ENCODE measurements at regions not wholly inside any gene's neighbourhood (a gene's known extent, or its start where the extent isn't known, plus 50 kb on each side); places are given as distances from the start of the nearest gene placed in this dataset.
A peak's percentile ranks its signal among the peaks of the same experiment; 100 is the strongest.

DNA sequence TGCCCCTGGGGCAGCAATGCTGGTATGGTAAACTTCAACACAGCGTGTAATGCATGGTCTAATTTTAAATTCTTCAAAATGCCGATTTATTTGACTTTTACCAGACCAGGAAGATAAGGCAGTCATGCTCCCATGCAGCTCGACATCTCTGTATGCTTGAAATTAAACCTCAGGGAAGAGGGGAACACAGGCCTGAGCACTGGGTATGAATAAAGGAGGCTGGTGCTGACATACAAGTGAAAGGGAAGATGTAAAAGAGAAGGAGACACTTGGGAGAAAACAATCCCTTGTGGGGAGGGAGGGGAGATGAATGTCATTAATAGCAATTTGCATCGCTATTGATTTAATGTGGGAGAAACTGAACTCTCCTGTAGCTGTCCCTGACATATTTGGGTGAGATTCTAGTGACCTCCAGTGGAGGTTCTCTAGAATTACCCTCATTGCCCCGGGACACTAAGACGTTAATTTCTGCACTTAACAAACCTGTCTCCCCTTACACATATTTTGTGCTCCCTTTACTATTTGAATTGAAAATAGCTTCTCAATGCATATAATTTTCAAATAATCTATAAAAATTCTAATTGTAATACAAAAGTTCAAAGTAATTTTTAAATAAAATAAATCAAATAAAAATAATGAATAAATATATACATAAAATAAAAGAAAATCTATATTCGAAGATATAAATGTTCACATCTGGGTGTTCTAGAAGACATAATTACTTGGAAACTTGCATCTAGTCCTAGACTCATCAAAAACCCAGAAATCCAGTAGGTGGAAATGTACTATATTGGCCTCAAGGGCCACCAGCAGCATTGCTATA, 283.1 kb downstream of the LMX1A start:
- DNase-seq = peak; percentile 74

DNA sequence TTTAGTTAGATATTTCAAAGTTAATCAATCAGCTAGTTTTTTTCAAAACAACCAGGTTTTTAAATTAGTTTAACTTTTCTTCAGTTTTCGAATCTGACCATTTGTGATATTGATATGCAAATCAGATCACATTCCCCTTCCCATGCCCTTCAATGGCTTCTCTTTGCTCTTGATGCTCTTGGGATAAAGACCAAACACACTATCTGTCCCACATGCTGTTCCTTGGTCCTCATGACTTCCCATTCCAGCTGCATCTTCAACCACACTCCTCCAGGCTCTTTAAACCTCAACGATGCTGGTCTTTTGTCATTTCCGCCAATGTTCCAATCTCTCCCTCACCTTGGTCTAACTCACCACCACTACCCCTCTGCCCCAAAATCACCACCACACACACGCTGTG, 285.8 kb downstream of the LMX1A start:
- DNase-seq = no peak

DNA sequence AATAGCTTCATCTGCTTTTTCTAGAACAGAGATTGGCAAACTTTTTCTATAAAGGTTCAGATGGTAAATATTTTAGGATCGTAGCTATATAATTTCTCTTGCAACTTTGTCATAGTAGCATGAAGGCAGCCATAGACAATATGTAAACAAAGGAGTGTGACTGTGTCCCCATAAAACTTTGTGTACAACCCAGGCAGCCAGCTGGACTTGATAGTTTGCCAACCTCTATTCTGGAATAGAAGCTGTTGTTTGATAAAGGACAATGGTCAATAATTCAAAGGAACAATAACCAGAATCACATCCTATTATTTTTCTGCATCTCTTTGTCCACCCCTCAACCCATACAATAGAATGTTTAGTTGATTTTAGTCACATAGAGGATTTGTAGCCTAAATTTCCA, 286.7 kb downstream of the LMX1A start:
- DNase-seq = no peak

DNA sequence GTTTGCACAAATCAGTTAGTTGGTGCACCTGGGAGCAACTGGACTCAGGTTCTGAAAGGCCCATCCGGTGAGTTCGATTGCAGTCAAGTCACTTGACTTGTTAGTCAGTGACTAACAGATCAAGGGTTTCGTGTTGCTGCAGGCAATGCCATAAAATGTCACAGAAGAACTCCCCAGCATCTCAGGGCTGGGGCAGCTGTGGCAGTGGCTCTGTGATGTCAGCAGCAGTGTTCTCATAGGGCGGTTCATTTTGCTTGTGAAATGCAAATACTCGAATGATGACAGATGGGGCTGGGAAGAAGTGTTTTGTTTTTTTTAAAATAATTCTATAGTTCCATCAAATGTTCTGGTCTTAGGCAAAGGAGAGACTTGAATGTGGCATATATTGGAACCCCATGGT, 287.8 kb downstream of the LMX1A start:
- DNase-seq = no peak

DNA sequence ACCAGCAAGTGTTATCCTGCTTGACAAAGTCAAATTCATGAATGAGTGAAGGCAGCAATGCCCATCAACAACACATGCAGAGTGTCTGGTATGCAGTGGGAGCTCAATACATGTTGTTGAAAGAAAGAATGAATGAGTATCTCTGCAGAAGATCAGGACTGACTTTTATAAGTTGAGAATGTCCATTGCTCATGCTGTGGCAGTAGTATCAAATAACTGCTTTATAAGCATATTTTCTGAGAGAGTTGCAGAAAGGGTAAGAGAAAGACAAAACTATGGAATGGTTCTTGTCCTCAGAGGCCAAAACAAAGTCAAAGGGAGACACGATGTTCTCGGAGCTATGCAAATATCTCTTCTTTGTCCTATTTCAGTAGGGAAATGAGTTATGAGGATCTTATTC, 288.7 kb downstream of the LMX1A start:
- DNase-seq = no peak

DNA sequence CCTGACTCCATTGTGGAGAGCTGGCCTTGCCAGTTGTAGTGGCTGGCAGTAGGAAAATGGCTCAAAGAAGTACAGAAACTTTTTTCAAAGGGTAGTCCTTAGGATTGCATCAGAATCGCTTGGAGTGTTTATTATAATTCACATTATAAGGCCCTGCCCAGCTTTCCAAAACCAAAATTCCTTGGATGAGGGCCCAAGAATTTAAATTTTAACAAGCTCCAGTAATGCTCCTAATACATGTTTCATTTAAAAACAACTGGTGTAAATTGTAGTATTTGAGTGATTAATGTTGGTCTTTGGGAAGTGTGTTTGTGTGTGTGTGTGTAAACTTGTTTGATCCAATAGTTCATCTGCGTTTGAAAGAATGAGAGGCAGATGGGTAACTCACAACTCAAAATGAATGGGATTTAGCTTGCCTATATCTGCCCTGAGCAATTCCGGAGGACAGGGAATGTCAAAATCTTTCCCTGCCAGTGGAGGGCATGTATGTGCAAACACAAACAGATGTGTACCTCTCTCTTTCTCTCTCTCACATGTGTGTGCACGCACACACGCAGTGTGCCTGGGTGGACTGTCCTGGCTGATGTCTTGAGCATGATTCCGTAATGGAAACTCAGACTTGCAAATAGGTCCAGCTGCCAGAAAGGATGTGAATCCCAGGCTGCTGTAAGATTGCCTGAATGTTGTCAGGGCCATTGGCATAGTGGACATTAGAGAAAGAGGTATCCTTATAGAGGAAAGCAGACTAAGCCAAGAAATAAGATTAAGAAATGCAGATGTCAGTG, 293.1 kb downstream of the LMX1A start:
- no peak for DNase-seq

DNA sequence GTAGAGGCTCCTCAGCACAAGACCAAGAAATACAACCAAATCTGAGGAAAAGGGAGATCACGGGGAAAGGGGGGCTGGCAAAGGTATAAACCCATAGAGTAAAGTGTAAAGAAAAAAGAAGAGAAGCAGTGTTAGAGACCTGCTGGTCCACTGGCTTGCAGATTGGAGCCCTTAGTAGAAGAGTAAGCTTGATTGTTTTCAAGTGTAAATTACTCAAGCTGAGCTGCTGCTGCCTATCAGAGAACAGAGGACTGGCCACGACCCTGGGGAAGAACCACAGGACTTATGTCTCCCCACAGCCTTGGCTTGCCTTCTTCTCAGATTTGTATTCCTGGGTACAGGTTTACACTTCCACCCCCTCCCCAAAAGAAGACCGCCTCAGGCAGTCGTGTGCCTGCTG, 294.2 kb downstream of the LMX1A start:
- no peak for DNase-seq

DNA sequence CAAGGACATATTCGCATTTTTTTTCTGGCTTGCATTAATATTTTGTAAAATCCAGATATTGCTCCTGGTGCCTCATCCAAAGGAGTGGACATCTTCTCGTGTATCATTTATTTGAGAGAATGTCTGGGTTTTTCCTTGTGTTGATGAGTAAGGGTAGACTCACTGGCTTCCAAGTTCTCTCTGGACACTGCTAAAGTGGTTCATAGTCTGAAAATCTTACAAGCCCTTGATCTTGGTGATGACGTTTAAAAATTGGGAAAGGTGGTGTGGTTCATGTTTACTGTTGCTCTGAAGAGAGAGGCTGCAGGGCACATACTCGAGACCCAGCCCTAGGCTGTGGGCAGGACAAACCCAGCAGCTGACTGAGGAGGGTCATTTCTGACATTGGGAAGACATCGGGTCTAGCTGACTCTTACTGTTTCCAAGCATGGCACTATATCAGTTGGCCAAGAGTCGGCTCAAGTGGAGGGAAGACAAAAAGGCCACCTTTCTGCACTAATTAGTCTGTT, 296.2 kb downstream of the LMX1A start:
- no peak for DNase-seq

DNA sequence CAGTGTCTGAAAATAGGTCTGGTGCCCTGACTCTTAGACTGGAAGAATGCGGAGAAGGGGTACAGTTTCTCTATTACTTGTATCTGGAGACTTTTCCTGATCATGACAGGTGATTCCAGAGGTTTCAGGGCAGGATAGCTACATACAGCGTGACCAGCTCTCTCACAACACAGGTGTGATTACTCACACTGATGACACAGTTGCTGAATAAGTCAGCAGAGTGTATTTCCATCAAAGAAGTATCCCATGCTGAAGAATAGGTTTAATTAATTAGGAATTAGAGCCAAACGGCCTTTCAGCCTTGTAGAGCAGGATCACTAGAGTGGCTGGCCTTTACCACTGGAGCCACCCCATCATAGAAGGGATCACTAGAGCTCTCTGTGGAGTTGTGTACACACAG, 298.6 kb downstream of the LMX1A start:
- no peak for DNase-seq

DNA sequence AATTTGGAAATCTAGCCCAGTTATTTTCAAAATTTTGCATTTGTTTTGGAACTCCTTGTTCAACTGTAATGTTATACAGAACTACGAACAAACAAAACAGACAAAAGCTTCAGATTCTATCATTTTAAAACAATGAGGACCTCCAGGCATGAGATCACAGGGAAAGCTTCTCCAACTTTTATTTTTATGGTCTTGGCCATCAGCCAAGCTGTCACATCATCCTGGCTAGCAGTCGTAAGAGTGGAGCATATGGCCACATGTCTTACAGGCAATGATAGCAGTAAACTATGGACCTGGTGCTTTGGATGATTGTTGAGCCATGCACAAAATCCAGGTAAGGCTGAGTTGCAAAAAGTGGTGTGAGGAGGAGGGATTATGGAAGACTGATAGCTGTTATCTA, 299.6 kb downstream of the LMX1A start:
- peak; percentile 4 for DNase-seq

DNA sequence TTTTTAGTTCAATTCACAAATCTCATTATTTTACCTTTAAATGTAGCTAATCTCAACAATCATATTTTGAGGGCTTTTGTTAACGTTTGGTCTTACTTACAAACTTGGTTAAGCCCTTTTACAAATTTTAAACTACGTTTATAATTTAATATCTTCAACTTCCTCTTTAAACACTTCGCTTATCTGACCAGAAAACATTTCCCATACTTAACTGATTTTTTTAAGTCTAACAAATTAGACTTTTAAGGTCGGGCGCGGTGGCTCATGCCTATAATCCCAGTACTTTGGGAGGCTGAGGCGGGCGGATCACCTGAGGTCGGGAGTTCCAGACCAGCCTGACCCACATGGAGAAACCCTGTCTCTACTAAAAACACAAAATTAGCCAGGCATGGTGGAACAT, 300.9 kb downstream of the LMX1A start:
- peak; percentile 37 for DNase-seq

DNA sequence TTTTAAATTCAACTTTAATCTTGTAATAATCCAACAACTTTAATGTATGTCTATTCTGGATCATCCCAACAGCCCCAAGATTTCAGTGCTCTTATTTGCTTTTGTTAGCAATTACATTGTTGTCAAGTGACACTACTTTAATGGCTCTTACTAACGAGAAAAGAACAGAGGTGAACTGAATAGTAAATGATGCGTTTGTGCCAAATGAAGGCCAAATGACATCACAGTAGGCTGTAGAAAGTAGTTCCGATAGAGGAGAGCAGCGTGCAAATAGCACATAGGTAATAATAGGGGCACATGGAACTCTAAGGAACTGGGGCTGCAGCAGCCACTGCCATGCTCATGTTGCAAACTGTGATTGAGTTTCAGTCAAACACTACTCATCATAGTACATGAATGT, 301.9 kb downstream of the LMX1A start:
- no peak for DNase-seq

DNA sequence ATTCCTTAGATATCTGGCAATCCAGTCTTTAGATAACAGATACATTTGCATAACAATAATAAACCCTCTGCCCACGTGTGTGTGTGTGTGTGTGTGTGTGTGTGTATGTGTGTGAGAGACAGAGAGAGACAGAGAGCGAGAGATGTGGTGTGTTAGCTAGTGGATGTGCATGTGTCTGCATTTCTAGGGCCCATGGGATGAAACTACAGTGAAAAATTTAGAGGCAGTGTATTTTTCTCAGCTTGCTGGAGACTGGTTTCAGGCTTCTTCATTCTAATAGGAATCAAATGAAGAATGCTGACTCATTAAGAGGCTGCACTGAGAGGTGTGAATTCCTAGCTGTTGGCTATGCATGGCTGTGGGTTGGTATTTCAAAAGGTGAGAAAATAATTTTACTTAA, 303.2 kb downstream of the LMX1A start:
- DNase-seq = no peak

DNA sequence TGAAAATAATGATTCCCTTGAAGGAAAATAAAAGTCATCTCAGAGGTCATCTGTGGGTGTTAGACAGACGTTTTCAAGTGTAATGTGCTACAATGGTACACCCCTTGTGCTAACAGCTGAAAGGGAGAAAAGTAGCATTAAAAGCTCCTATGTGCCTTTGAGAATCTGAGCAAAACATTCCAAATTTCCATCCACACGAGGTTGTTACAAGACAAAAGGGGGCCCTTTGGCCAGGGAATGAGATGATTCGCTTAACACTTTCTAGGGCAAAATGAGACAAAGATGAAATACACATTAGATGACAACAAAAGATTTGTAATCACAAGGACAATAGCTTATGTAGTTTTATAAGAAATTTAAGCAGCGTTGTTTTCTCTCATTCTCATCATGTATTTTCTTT, 303.6 kb downstream of the LMX1A start:
- DNase-seq = no peak

DNA sequence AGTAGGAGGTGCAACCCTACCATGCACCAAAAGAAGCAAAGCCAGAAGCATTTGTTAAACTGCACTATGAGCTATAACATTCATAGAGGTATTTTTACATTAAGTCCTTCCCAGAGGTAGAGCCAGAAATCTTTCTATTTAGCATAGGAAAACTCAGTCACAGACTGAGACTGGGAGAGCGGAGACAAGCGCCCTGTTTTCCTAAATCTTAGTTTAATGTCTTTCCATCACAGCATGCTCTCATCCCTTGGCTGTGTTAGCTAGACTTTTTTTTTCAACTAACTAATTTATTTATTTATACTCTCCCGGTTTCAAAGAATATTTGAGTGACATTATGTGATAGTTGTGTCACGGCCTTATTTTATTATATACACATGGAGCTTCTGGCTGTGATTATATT, 304.1 kb downstream of the LMX1A start:
- no peak for DNase-seq

DNA sequence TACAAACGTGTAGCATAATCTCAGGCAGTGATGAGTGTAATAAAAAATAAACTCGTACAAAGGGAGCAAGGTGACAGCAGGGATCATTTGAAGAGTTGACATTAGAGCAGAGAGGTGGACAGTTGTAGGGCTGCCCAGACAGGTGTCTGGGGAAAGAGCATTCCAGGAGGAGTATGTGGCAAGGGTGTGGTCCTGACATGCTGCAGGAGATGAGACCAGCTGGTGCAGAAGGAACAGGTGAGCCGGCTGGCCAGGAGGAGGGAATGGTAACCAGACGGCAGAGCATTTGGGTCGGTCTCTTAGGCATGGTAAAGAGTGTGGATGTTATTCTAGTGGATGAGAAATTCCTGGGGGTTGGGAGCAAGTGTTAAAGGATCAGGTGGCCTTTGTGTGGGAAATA, 306.3 kb downstream of the LMX1A start:
- DNase-seq = no peak

DNA sequence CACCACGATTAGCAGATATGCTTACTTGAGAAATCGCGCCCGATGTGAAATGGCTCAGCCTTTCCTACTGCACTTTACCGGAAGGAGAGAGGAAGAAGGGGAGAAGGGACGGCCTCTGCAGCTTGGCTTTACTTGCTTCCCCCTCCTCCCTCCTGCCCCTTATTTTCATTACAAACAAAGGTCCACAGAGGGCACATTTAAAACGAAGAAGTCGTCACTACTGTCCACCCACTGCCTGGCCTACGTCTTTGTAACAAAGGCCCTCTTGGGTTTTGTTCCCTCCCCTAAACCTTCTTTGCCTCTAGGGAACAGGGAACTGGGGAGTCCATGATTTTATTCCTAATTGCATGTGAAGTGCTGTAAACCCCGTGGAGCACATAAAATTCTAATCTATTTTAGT, 308.5 kb downstream of the LMX1A start:
- DNase-seq = peak; percentile 10

DNA sequence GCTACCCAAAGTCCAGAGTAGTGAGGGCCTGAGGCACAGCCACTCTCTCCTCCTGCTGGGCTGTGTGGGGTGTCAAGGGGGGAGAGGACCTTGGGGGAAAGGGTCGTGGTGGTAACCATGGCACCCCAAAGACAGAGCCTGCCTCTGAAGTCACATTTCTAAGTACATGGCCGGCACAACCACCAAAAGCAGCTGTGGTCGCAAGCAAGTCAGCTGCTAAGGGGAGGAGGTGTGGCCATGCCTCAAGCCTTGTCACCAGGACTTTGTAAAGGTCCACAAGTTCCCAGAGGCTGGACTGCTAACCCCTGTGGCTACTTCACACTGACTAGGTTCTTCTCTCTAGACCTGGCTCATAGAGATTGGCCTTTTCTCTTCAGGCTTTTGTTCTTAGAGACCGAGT, 310.6 kb downstream of the LMX1A start:
- DNase-seq = no peak

DNA sequence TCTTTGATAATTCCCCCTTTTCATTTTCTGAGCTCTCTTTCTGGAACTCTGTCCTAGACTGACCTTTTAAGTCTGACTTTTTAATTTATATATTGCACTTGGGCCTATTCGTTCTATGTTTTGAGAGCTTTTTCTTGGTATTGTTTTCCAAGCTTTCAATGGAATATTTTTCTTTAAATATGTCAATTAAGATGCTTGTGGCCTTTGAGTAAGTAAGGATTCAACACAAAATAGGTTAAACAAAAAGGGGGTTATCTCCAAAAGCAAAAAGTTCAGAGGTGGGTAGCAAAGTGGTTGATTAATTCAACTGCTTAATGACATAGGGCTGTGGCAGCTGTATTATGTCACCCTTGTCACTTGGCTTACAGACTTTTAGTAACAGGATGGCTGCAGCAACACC, 315.9 kb downstream of the LMX1A start:
- DNase-seq = no peak

DNA sequence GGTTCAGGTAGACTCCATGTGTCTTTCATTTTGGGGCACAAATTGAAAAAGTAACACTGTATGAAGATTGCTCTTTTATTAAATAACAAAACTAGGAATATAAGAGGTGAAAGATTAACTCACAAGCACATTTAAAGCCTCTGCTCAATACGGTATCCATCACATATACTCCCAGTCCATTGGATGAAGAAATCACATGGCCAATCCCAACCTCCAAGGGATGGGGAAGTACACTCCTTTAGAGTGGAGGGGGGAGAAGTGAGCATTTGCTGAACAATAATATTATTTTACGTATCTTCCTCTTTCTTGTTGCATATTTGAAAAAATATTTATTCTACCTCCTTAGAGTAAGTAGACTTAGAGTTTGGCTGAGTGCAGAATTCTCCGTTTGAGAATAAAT, 316.5 kb downstream of the LMX1A start:
- DNase-seq = no peak

DNA sequence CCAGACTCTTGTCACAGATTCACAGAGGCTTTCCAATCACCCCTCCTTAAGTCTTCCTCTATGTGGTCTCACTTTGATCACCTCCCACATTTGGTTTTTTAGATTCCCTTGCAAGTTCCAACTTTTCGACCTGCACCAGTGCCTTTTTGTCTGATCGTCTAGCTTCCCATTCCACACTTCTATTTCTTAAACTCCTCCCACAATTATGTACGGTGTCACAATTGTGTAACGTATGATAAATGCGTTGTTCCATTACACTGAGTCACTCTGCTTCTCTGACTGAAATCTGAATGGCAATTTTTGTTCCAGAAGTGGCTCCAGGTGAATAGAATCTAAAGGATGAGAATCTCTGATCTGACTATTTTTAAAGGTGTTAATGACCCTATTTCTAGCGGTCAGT, 320.1 kb downstream of the LMX1A start:
- DNase-seq = no peak

DNA sequence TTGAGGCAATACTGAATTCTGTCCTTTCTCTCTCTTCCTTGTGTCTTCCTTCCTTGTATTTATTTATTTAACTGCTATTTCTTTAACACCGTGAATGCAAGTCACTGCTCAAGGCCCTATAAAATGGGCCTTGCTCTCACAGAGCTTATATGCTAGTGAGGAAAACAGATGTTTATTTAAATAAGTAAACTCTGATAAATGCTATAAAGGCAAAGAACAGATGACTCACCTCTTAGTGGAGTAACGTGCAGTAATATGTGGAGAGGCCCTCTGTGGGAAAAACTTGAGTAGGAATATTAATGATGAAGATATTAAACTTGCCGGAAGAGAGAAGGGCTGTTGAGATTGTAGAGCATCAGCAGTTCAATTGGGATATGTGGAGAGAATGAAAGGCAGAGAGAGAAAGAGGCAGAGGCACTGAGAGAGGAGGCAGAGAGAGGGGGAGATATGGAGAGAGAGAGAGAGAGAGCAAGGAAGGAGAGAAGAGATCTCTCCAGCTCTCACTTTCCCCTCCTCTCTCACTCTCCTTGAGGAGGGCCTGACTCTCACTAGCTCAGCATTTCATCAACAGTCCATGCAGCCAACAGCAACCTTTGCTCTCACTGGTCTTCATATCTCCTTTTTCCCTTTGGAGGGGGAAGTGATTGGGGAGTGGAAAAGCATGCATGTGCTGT, 322.2 kb downstream of the LMX1A start:
- no peak for DNase-seq

DNA sequence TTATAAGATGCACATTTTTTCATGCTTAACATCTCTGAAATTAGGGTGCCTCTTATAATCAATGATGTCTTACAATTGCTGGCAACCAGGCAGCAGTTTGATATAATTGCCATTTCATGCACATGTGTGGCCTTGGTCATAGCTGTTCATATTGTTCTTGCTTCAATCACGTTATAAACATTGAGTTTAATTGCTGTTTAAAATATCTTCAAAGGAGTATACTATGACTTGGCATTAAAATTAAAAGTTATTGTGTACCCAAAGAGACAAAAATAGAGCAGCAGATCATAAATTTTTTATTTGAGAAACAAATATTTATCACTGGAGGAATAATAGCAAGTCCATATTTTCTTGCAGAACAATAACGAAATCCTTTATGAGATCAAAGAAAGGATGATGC, 325.5 kb downstream of the LMX1A start:
- DNase-seq = no peak

DNA sequence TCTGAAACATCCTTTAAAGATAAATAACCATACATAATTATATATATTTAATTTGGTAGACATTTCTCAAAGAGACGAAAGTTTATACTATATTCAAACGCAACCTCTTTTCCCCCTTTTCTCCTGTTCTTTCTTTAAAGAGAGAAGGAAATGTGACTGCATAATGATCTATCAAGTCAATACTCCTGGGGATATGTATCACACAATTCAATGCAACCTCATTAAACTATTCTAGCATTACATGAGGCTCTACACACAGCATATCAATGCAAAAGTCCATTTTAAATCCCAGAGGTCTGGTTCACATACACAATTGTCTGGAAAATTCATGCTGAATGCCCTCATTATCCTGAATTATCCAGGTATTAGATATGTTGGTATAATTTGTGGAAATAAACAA, 330.7 kb downstream of the LMX1A start:
- no peak for DNase-seq
